Activated CD8-positive, alpha-beta memory T cell treated with anti-CD3 and anti-CD28 coated beads, Interleukin-2, amount 10 ng/mL, durations not matched to agents 7 days and 5 days (primary cell): ENCODE measurements at regions not wholly inside any gene's neighbourhood (a gene's known extent, or its start where the extent isn't known, plus 50 kb on each side); places are given as distances from the start of the nearest gene placed in this dataset.
"Not testable (repeated sequence)": the region's sequence is repeated elsewhere in the genome, so short reads cannot be mapped to it uniquely, and the experiment has no call there.

Source experiments
- ATAC-seq: fragments of 150-1000 bp; cut with Tn5 transposase; one replicate; pipeline ENCODE4 v1.10.0; 2021; ENCODE audit warnings: moderate library complexity
- CTCF ChIA-PET: fragments of 350-600 bp; sonication (Branson Sonifier 250); formaldehyde crosslinking; loops from one replicate; lab custom pipeline; 2021; ENCODE audit warnings: antibody characterized with exemption; lab: Charles Lee
- DNase-seq: peaks from one replicate; pipeline ENCODE4 v3.0.0-alpha.2; 2020
- H3K27ac Mint-ChIP-seq: one replicate; pipeline ENCODE4 v1.8.0; 2021; ENCODE audit warnings: mild to moderate bottlenecking, mixed read lengths
- H3K27me3 Mint-ChIP-seq: one replicate; pipeline ENCODE4 v1.8.0; 2021; ENCODE audit warnings: mixed read lengths
- H3K36me3 Mint-ChIP-seq: one replicate; pipeline ENCODE4 v1.8.0; 2021; ENCODE audit warnings: mild to moderate bottlenecking, mixed read lengths
- H3K4me1 Mint-ChIP-seq: one replicate; pipeline ENCODE4 v1.8.0; 2021; ENCODE audit warnings: mixed read lengths
- H3K4me3 Mint-ChIP-seq: one replicate; pipeline ENCODE4 v1.8.0; 2021; ENCODE audit warnings: mild to moderate bottlenecking, moderate library complexity, mixed read lengths
- H3K9me3 Mint-ChIP-seq: one replicate; pipeline ENCODE4 v1.8.0; 2022; ENCODE audit warnings: low read depth, mixed read lengths

GRCh38 chr13:50543782-50544181 lies 299.7 kb downstream of the DLEU7 start:
- ATAC-seq (no peak), DNase-seq (no peak)
- Mint-ChIP-seq H3K4me1 (no peaks in the 10 kb centered on the region), H3K36me3 (peaks cover 2% of the 10 kb centered on the region), H3K27ac (no peak overlapping the region), H3K9me3 (no peaks in the 10 kb centered on the region), H3K4me3 (no peak overlapping the region), H3K27me3 (peaks cover 3% of the 10 kb centered on the region)
- CTCF ChIA-PET: no interaction called here

DNA sequence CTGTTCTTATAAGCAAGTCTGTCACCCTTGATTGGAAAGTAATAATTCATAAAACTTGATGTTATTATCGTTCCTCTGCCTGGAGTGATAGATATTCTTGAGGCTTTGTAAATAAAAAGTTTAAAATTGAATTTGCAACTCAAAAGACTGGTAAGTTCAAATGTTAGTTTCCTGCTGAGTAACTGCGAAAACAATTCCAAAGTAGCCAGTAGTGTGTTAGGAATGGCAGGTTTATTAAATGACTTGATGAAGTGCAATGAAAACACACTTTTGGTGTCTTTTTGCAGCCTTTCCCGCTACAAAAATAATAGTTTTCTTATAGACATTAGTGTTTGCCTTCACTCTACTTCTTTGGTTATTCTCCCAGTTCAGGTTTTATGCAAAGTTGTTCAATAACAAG lies 299.3 kb downstream of the DLEU7 start:
- Mint-ChIP-seq H3K36me3 (no peaks in the 10 kb centered on the region), H3K27ac (no peak overlapping the region), H3K4me3 (no peak overlapping the region), H3K9me3 (no peaks in the 10 kb centered on the region), H3K27me3 (peaks cover 3% of the 10 kb centered on the region), H3K4me1 (no peaks in the 10 kb centered on the region)
- DNase-seq (no peak), ATAC-seq (no peak)
- CTCF ChIA-PET: no interaction called here

GRCh38 chr13:50547175-50547574 lies 296.3 kb downstream of the DLEU7 start:
- CTCF ChIA-PET, H3K27ac Mint-ChIP-seq: not testable (repeated sequence)

DNA sequence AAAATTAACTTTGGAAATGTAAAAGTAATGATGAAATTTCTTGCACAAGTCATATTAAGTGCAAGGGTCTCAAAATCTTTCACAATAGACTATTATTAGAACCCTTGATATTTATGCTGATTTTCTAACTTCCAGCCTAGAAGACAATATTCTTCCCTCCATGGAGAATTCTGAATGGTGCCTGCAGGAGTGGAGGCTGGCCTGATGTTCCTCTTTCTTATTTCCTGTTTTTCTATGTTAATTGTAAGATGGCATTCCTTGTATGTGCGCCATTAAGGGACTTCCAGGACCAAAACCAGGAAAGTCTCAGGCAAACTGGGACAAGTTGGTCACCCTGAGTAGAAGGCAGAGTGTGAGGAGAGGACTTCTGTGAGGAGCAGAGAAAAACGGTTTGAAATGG lies 294.9 kb downstream of the DLEU7 start:
- CTCF ChIA-PET: interaction anchor here (1.3 kb wide), 1 partner anchor 257 kb away, joined by 3 read pairs; no protein-coding TSS in a partner anchor
- Mint-ChIP-seq H3K4me1 (no peaks in the 10 kb centered on the region), H3K9me3 (no peaks in the 10 kb centered on the region), H3K36me3 (no peaks in the 10 kb centered on the region), H3K27ac (no peak overlapping the region), H3K4me3 (no peak overlapping the region), H3K27me3 (no peaks in the 10 kb centered on the region)
- ATAC-seq: no peak
- DNase-seq: no peak

More at GRCh38 chr13:50547175-50547574, 296.3 kb downstream of the DLEU7 start:
- not testable (repeated sequence) for H3K4me3 Mint-ChIP-seq, H3K4me1 Mint-ChIP-seq, H3K9me3 Mint-ChIP-seq, H3K36me3 Mint-ChIP-seq, ATAC-seq, H3K27me3 Mint-ChIP-seq, DNase-seq

DNA sequence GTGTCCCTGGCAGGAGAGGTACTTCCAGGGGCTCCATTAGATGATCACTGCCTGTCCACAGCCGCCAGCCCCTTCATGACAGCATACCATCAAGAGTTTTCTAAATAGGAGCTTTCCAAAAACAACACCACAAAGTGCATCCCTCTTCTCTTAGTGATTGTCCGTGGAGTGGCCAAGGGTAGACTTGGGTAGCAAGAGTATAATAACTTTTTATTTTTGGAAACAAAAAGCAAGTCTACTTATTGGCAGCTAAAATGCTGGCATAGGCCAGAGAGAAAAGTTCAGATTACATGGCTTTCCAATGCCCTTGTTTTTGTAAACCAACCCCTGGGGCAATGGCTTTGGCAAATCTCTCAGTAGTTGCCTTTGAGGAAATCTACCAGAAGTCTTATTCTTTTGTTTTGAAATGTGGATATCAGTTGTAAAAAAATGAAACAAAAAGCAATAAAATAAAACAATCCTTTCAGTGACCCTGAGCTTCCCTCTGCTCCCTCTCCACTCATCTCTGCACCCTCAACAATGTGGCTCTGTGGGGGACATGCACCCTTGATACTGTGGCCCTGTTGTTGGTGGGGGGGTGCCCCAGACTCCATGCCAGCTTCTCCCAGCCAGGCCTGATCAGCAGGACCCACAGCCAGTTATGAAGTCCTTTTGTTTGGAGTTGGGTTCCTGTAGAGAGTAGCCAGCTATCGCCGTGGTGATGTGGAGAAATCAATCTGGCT lies 294.1 kb downstream of the DLEU7 start:
- no peak overlapping the region for H3K4me3 Mint-ChIP-seq
- DNase-seq: no peak

GRCh38 chr13:50550151-50550550 lies 293.3 kb downstream of the DLEU7 start:
- no peak overlapping the region for H3K27ac Mint-ChIP-seq
- H3K4me1 Mint-ChIP-seq: no peaks in the 10 kb centered on the region
- H3K27me3 Mint-ChIP-seq: no peaks in the 10 kb centered on the region
- H3K9me3 Mint-ChIP-seq: no peaks in the 10 kb centered on the region
- no peaks in the 10 kb centered on the region for H3K36me3 Mint-ChIP-seq
- CTCF ChIA-PET: no interaction called here
- ATAC-seq: no peak
- DNase-seq: no peak
- H3K4me3 Mint-ChIP-seq: no peak overlapping the region

More for the DNA sequence above, 294.1 kb downstream of the DLEU7 start:
- CTCF ChIA-PET: interaction anchor here (1.3 kb wide), 1 partner anchor 257 kb away, joined by 3 read pairs; no protein-coding TSS in a partner anchor
- Mint-ChIP-seq H3K4me1 (no peaks in the 10 kb centered on the region), H3K27ac (no peak overlapping the region), H3K36me3 (no peaks in the 10 kb centered on the region), H3K27me3 (no peaks in the 10 kb centered on the region), H3K9me3 (no peaks in the 10 kb centered on the region)
- no peak for ATAC-seq

- DNase-seq (no peak), ATAC-seq (no peak)
- peaks cover 2% of the 10 kb centered on the region for H3K27me3 Mint-ChIP-seq
- H3K4me1 Mint-ChIP-seq: no peaks in the 10 kb centered on the region
- CTCF ChIA-PET: interaction anchor here (1.4 kb wide), 1 partner anchor 10 kb away, joined by 3 read pairs; no protein-coding TSS in a partner anchor
- H3K4me3 Mint-ChIP-seq: no peak overlapping the region
- no peak overlapping the region for H3K27ac Mint-ChIP-seq
- no peaks in the 10 kb centered on the region for H3K9me3 Mint-ChIP-seq
- H3K36me3 Mint-ChIP-seq: no peaks in the 10 kb centered on the region
Observed at GRCh38 chr13:50552424-50552966, 291.0 kb downstream of the DLEU7 start.

DNA sequence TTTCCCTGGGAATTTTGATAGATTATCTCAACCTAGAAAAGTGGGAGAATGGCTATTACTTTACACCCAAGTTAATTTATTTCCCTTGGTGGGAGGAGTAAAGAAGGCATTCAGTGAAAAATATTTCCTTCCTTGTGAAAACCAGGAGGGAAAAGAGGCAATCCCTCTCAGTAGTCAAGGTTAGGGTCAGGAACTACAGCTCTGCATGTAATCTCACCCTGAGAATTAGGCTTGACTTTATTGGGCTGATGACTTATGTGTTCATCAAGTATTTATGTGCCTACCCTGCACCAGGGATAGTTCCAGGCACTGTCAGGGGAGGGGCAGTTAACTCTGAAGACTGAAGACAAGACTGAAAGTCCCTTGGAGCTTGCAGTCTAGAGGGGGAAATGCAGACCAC lies 281.8 kb downstream of the DLEU7 start:
- CTCF ChIA-PET: interaction anchor here (0.7 kb wide), 1 partner anchor 10 kb away, joined by 3 read pairs; no protein-coding TSS in a partner anchor
- no peaks in the 10 kb centered on the region for H3K36me3 Mint-ChIP-seq
- no peak overlapping the region for H3K4me3 Mint-ChIP-seq
- no peak for ATAC-seq
- no peak for DNase-seq
- peaks cover 2% of the 10 kb centered on the region for H3K9me3 Mint-ChIP-seq
- no peaks in the 10 kb centered on the region for H3K4me1 Mint-ChIP-seq
- peaks cover 13% of the 10 kb centered on the region for H3K27me3 Mint-ChIP-seq
- H3K27ac Mint-ChIP-seq: no peak overlapping the region

GRCh38 chr13:50566646-50567045 lies 276.8 kb downstream of the DLEU7 start:
- Mint-ChIP-seq H3K27me3 (peaks cover 15% of the 10 kb centered on the region), H3K4me1 (no peaks in the 10 kb centered on the region), H3K27ac (no peak overlapping the region), H3K4me3 (no peak overlapping the region), H3K36me3 (no peaks in the 10 kb centered on the region), H3K9me3 (peaks cover 3% of the 10 kb centered on the region)
- DNase-seq: no peak
- CTCF ChIA-PET: no interaction called here
- no peak for ATAC-seq

DNA sequence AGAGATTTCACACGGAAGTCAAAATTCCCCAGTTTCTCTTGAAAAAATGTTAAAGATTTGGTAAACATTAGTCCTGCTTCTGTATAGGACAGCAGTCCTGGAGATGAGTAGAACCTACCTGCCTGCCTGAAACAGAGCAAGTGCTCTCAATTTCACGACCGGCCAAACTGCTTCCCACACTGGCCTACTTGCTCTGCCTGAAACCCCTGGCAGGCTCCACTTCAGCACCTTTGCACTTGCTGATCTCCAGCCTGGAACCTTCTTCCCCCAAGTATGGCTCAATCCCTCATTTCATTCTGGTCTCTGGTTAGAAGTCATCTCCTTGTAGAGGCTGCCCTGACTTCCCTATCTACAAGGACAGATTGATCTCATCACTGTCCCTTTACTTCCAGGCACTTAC lies 271.4 kb downstream of the DLEU7 start:
- peaks cover 5% of the 10 kb centered on the region for H3K27me3 Mint-ChIP-seq

DNA sequence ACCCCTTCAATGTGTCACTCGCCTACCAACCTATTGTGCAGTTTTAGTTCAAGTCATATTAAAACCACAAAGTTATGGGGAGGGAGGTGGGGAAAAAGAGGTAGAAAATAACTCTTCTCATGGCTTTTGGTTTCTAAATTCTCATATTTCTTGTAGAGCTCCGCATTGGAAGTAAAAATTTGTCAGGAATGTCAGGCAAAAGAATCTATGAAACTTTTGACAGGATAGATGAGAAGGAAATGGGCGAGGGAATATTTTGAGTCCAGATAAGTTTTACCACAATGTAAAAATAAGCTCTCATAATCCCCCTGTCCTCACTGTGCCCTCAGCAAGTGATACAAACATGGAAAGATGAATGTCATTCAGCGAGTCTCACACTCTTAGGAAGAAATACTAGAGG lies 270.4 kb downstream of the DLEU7 start:
- ATAC-seq: no peak
- Mint-ChIP-seq H3K27ac (no peak overlapping the region), H3K36me3 (no peaks in the 10 kb centered on the region), H3K27me3 (peaks cover 1% of the 10 kb centered on the region), H3K9me3 (no peaks in the 10 kb centered on the region), H3K4me1 (no peaks in the 10 kb centered on the region), H3K4me3 (no peak overlapping the region)
- CTCF ChIA-PET: no interaction called here
- DNase-seq: no peak

More for the DNA sequence above, 271.4 kb downstream of the DLEU7 start:
- Mint-ChIP-seq H3K9me3 (no peaks in the 10 kb centered on the region), H3K4me3 (no peak overlapping the region), H3K4me1 (no peaks in the 10 kb centered on the region), H3K36me3 (no peaks in the 10 kb centered on the region), H3K27ac (no peak overlapping the region)
- no peak for ATAC-seq
- DNase-seq: no peak
- CTCF ChIA-PET: no interaction called here

- Mint-ChIP-seq H3K27me3 (no peaks in the 10 kb centered on the region), H3K9me3 (no peaks in the 10 kb centered on the region), H3K36me3 (no peaks in the 10 kb centered on the region), H3K4me3 (no peak overlapping the region), H3K27ac (no peak overlapping the region), H3K4me1 (no peaks in the 10 kb centered on the region)
- DNase-seq (no peak), ATAC-seq (no peak)
- CTCF ChIA-PET: no interaction called here
Observed at GRCh38 chr13:50574731-50575130, 268.8 kb downstream of the DLEU7 start.

- Mint-ChIP-seq H3K4me3 (no peak overlapping the region), H3K9me3 (no peaks in the 10 kb centered on the region), H3K27ac (no peak overlapping the region), H3K36me3 (no peaks in the 10 kb centered on the region), H3K4me1 (no peaks in the 10 kb centered on the region), H3K27me3 (no peaks in the 10 kb centered on the region)
- CTCF ChIA-PET: no interaction called here
- no peak for DNase-seq
- ATAC-seq: no peak
Observed at GRCh38 chr13:50575138-50575537, 268.4 kb downstream of the DLEU7 start.

DNA sequence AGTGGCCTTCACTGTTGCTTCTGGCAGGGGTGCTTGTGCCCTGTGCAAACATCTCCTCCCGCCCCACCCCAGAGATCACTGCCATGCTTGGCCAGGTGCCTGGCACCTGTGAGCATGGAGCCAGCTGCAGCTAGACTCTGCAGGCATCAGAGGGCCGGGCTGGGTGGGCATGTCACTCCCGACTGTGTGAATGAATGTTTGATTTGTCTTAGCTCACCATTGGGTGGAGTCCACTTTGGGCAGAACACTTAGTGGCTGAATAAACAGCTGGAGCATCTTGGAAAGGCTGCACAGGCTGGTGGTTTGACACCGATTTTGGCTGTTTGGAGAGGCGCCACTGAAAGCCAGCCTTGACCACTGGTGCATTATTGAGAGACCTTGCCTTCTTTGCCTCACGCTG lies 267.3 kb downstream of the DLEU7 start:
- no peaks in the 10 kb centered on the region for H3K27me3 Mint-ChIP-seq
- CTCF ChIA-PET: no interaction called here
- ATAC-seq (no peak), DNase-seq (no peak)
- H3K4me3 Mint-ChIP-seq: no peak overlapping the region
- no peaks in the 10 kb centered on the region for H3K9me3 Mint-ChIP-seq
- no peak overlapping the region for H3K27ac Mint-ChIP-seq
- H3K36me3 Mint-ChIP-seq: no peaks in the 10 kb centered on the region
- no peaks in the 10 kb centered on the region for H3K4me1 Mint-ChIP-seq
